H1 (cell line): ENCODE measurements at regions not wholly inside any gene's neighbourhood (a gene's known extent, or its start where the extent isn't known, plus 50 kb on each side); places are given as distances from the start of the nearest gene placed in this dataset.
"Not testable (repeated sequence)": the region's sequence is repeated elsewhere in the genome, so short reads cannot be mapped to it uniquely, and the experiment has no call there.

Experiments used
- CTCF ChIA-PET: fragments of 300-600 bp; sonication (Branson Sonifier 250); formaldehyde crosslinking; loops from one replicate; lab custom pipeline; 2021; ENCODE audit not compliant: partially characterized antibody; lab: Charles Lee
- POLR2A ChIA-PET: fragments of 300-600 bp; sonication (Branson Sonifier 250); formaldehyde crosslinking; loops from one replicate; lab custom pipeline; 2021; ENCODE audit warnings: inconsistent platforms; ENCODE audit not compliant: partially characterized antibody; lab: Charles Lee
- DNase-seq, 2 experiments: peaks; one replicate each; pipeline versions ENCODE4 v3.0.0 to v3.0.0-alpha.2; 2010 to 2022; ENCODE audit warnings: low spot score in 2 of 2, low read depth in 1 of 2, mixed read lengths in 1 of 2
- FAIRE-seq: peaks from 2 replicates; lab custom pipeline; 2011; peaks lifted over from hg19 to GRCh38; lab: Jason Lieb, UNC
- H2AFZ ChIP-seq: 2 replicates; pipeline ENCODE4 v1.8.1; 2012; ENCODE audit warnings: low read length, inconsistent platforms
- H2AK5ac ChIP-seq: 2 replicates; pipeline ENCODE4 v1.6.1; 2013; ENCODE audit warnings: low read depth, low read length
- H2BK120ac ChIP-seq: replicated peaks from 2 replicates; pipeline ENCODE3; 2013; ENCODE audit warnings: low read depth, low read length, inconsistent platforms
- H2BK12ac ChIP-seq: 2 replicates; pipeline ENCODE4 v1.6.1; 2013; ENCODE audit warnings: low read depth, low read length
- H2BK15ac ChIP-seq: 2 replicates; pipeline ENCODE4 v1.6.1; 2013; ENCODE audit warnings: low read length
- H2BK20ac ChIP-seq: 2 replicates; pipeline ENCODE4 v1.6.1; 2013; ENCODE audit warnings: low read length
- H2BK5ac ChIP-seq: 2 replicates; pipeline ENCODE4 v1.6.1; 2013; ENCODE audit warnings: low read depth, low read length
- H3K14ac ChIP-seq: 2 replicates; pipeline ENCODE4 v1.6.1; 2013; ENCODE audit warnings: inconsistent platforms; ENCODE audit not compliant: insufficient read length
- H3K18ac ChIP-seq: 2 replicates; pipeline ENCODE4 v1.6.1; 2013; ENCODE audit warnings: low read length; ENCODE audit errors: extremely low read depth
- H3K23ac ChIP-seq: 2 replicates; pipeline ENCODE4 v1.6.1; 2013; ENCODE audit warnings: inconsistent platforms; ENCODE audit not compliant: insufficient read length
- H3K23me2 ChIP-seq: 2 replicates; pipeline ENCODE4 v1.6.1; 2013; ENCODE audit warnings: low read depth, low read length
- H3K27ac ChIP-seq: 2 replicates; pipeline ENCODE4 v1.6.1; 2011; ENCODE audit warnings: low read depth, low read length, inconsistent platforms
- H3K27me3 ChIP-seq, 4 experiments: replicated peaks in 1 of 4; 1 replicate in 1 of 4; 2 replicates in 3 of 4; pipeline versions ENCODE4 v1.6.1 to v1.8.1; 2011 to 2013; ENCODE audit warnings: low read length in 3 of 4, mild to moderate bottlenecking in 3 of 4, inconsistent platforms in 2 of 4, mixed read lengths in 2 of 4, moderate library complexity in 1 of 4; ENCODE audit not compliant: control insufficient read depth in 3 of 4, insufficient read depth in 3 of 4; ENCODE audit errors: extremely low read depth in 1 of 4
- H3K36me3 ChIP-seq, 4 experiments: 2 replicates each; pipeline versions ENCODE4 v1.6.1 to v1.8.1; 2011 to 2013; ENCODE audit warnings: mild to moderate bottlenecking in 4 of 4, low read length in 3 of 4, moderate library complexity in 2 of 4, control low read depth in 1 of 4, inconsistent platforms in 1 of 4; ENCODE audit not compliant: insufficient read depth in 4 of 4, control insufficient read depth in 2 of 4
- H3K4ac ChIP-seq: replicated peaks from 2 replicates; pipeline ENCODE3; 2013; ENCODE audit warnings: low read length, low read depth, mixed read lengths, inconsistent platforms; ENCODE audit not compliant: insufficient read length
- H3K4me1 ChIP-seq, 4 experiments: replicated peaks in 1 of 4; 1 replicate in 1 of 4; 2 replicates in 3 of 4; pipeline versions ENCODE4 v1.6.1 to v1.8.1; 2011 to 2013; ENCODE audit warnings: low read length in 3 of 4, inconsistent platforms in 2 of 4, mixed read lengths in 1 of 4; ENCODE audit not compliant: insufficient read depth in 4 of 4, control insufficient read depth in 3 of 4
- H3K4me2 ChIP-seq, 2 experiments: 2 replicates each; pipeline versions ENCODE4 v1.6.1 to v1.8.1; 2011 to 2013; ENCODE audit warnings: low read depth in 2 of 2, low read length in 2 of 2, control low read depth in 1 of 2, inconsistent platforms in 1 of 2, mild to moderate bottlenecking in 1 of 2; ENCODE audit not compliant: insufficient read depth in 1 of 2
- H3K4me3 ChIP-seq, 4 experiments: fragments of 200-600, 300-600 bp in 1 of 4; sonication (generic), shearing (Covaris generic), sonication (Bioruptor Twin) in 1 of 4; 2 replicates each; pipeline versions ENCODE4 v1.5.1 to v1.8.1; 2011 to 2016; ENCODE audit warnings: low read length in 4 of 4, low read depth in 3 of 4, control low read depth in 2 of 4, inconsistent platforms in 2 of 4, mild to moderate bottlenecking in 2 of 4, mixed read lengths in 1 of 4, moderate library complexity in 1 of 4; ENCODE audit not compliant: insufficient read depth in 2 of 4; ENCODE audit errors: extremely low read depth in 1 of 4
- H3K56ac ChIP-seq: replicated peaks from 2 replicates; pipeline ENCODE3; 2013; ENCODE audit warnings: low read depth, mild to moderate bottlenecking, mixed read lengths, low read length, inconsistent platforms; ENCODE audit not compliant: insufficient read length
- H3K79me1 ChIP-seq: 2 replicates; pipeline ENCODE4 v1.6.1; 2013; ENCODE audit warnings: low read depth, low read length, control low read depth
- H3K79me2 ChIP-seq, 2 experiments: 2 replicates each; pipeline versions ENCODE4 v1.6.1 to v1.8.1; 2012 to 2013; ENCODE audit warnings: low read length in 2 of 2, mild to moderate bottlenecking in 2 of 2, inconsistent platforms in 1 of 2; ENCODE audit not compliant: insufficient read depth in 2 of 2, control insufficient read depth in 1 of 2
- H3K9ac ChIP-seq, 4 experiments: replicated peaks in 1 of 4; 1 replicate in 1 of 4; 2 replicates in 3 of 4; pipeline versions ENCODE4 v1.6.1 to v1.8.1; 2011 to 2013; ENCODE audit warnings: low read depth in 3 of 4, low read length in 3 of 4, control low read depth in 2 of 4, mild to moderate bottlenecking in 2 of 4, moderate library complexity in 2 of 4, inconsistent platforms in 1 of 4; ENCODE audit errors: extremely low read depth in 1 of 4
- H3K9me3 ChIP-seq, 2 experiments: 2 replicates each; pipeline versions ENCODE4 v1.6.1 to v1.8.1; 2012 to 2013; ENCODE audit warnings: mild to moderate bottlenecking in 2 of 2, moderate library complexity in 2 of 2, control low read depth in 1 of 2, inconsistent platforms in 1 of 2, low read depth in 1 of 2, low read length in 1 of 2, mixed read lengths in 1 of 2; ENCODE audit not compliant: insufficient read depth in 2 of 2
- H4K20me1 ChIP-seq, 2 experiments: replicated peaks in 1 of 2; 2 replicates each; pipeline versions ENCODE3 to v1.8.1; 2011 to 2013; ENCODE audit warnings: inconsistent platforms in 2 of 2, low read length in 2 of 2, mild to moderate bottlenecking in 1 of 2; ENCODE audit not compliant: insufficient read depth in 2 of 2, control insufficient read depth in 1 of 2
- H4K5ac ChIP-seq: 2 replicates; pipeline ENCODE4 v1.6.1; 2013; ENCODE audit warnings: low read length, low read depth, mixed read lengths, inconsistent platforms; ENCODE audit not compliant: insufficient read length
- H4K8ac ChIP-seq: 2 replicates; pipeline ENCODE4 v1.8.0; 2013; ENCODE audit warnings: mild to moderate bottlenecking, moderate library complexity, low read length, inconsistent platforms; ENCODE audit not compliant: insufficient read depth; ENCODE audit errors: extremely low read depth
- H4K91ac ChIP-seq: replicated peaks from 2 replicates; pipeline ENCODE3; 2013; ENCODE audit warnings: low read length, mixed read lengths, inconsistent platforms; ENCODE audit not compliant: insufficient read length
- WGBS, 2 experiments: shearing (Covaris generic) in 1 of 2; methylation state at CpG; one replicate each; pipeline versions ENCODE4 v1.1.6 to v1.1.7; 2013 to 2015; ENCODE audit warnings: low lambda C conversion rate in 2 of 2, mixed read lengths in 2 of 2, inconsistent platforms in 1 of 2, low coverage in 1 of 2, missing lambda C conversion rate in 1 of 2; ENCODE audit not compliant: insufficient replicate concordance in 2 of 2, insufficient coverage in 1 of 2, insufficient read length in 1 of 2; ENCODE audit errors: extremely low coverage in 1 of 2, missing lambda C conversion rate in 1 of 2; 5-methylcytosine and 5-hydroxymethylcytosine counted together

DNA sequence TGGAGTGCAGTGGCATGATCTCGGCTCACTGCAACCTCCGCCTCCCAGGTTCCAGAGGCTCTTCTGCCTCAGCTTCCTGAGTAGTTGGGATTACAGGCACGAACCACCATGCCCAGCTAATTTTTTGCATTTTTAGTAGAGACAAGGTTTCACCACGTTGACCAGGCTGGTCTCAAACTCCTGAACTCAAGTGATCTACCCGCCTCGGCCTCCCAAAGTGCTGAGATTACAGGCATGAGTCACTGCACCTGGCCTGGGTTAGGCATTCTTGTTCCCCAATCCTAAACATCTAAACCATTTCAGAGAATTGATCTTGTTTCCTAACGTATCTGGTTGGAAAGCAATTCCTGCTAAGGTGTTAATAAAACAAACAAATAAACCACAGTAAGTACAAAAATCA is 264.8 kb downstream of the EFCAB11 start:
- H3K23me2 ChIP-seq, H3K79me2 ChIP-seq, H3K27ac ChIP-seq, H2AK5ac ChIP-seq, H3K27me3 ChIP-seq, H3K14ac ChIP-seq, H2AFZ ChIP-seq, H3K18ac ChIP-seq, H2BK5ac ChIP-seq, H3K4ac ChIP-seq, H4K91ac ChIP-seq, H3K4me3 ChIP-seq, H4K20me1 ChIP-seq, H4K8ac ChIP-seq, H4K5ac ChIP-seq, H3K36me3 ChIP-seq, H3K4me2 ChIP-seq, H3K79me1 ChIP-seq, H2BK15ac ChIP-seq, POLR2A ChIA-PET, H2BK12ac ChIP-seq, DNase-seq, H3K9me3 ChIP-seq, H2BK20ac ChIP-seq, FAIRE-seq, H3K23ac ChIP-seq, H3K4me1 ChIP-seq, H2BK120ac ChIP-seq, H3K9ac ChIP-seq, H3K56ac ChIP-seq: not testable (repeated sequence)
- WGBS, 2 experiments: 88% methylated on average over 7 of the region's 7 CpGs; no CpG with 5 or more reads in 1 of the 2 experiments
- CTCF ChIA-PET: interaction anchor here (1.5 kb wide), 1 partner anchor 169 kb away, joined by 4 read pairs; no protein-coding TSS in a partner anchor
